ENCODE measurements at regions not wholly inside any gene's neighbourhood (a gene's known extent, or its start where the extent isn't known, plus 50 kb on each side); places are given as distances from the start of the nearest gene placed in this dataset.

DNA sequence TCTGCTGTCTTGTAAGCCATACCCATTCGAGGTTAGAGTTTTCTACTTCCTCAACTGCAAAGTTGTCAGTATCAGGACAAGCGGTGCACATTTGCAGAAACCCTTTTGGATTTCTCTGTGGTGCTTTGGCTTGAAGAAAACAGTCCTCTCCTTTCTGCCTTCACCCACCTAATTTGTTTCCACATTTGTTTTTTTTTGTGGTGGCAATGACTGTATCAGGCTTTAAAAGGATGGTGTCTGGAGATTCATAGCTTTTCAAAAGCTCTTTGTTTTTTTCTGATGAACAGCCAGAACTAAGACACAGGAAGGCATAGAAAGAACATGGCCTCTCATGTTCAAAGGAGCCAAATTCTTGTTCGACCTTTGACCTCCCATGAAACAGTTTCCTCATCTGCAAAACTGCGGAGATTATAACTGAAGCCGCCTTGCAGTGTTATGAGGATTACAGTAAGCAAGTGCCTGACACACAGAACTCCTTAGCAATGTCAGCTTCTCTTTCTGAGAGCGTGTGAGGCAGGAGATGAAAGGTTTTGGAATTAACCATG lies 270.6 kb upstream of the TBX3 start:
- H3K4me3 ChIP-seq (replicated peaks in 1 of 2; ENCODE audit: low read depth in 2 of 2, low read length in 2 of 2): no peak overlapping the region
- TF ChIP-seq, protein P1, sequence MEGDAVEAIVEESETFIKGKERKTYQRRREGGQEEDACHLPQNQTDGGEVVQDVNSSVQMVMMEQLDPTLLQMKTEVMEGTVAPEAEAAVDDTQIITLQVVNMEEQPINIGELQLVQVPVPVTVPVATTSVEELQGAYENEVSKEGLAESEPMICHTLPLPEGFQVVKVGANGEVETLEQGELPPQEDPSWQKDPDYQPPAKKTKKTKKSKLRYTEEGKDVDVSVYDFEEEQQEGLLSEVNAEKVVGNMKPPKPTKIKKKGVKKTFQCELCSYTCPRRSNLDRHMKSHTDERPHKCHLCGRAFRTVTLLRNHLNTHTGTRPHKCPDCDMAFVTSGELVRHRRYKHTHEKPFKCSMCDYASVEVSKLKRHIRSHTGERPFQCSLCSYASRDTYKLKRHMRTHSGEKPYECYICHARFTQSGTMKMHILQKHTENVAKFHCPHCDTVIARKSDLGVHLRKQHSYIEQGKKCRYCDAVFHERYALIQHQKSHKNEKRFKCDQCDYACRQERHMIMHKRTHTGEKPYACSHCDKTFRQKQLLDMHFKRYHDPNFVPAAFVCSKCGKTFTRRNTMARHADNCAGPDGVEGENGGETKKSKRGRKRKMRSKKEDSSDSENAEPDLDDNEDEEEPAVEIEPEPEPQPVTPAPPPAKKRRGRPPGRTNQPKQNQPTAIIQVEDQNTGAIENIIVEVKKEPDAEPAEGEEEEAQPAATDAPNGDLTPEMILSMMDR (IDR thresholded peaks at IDR 0.05; ENCODE audit: low read depth, low read length): no peak
- no peak for DNase-seq (ENCODE audit: low read depth in 2 of 2)

DNA sequence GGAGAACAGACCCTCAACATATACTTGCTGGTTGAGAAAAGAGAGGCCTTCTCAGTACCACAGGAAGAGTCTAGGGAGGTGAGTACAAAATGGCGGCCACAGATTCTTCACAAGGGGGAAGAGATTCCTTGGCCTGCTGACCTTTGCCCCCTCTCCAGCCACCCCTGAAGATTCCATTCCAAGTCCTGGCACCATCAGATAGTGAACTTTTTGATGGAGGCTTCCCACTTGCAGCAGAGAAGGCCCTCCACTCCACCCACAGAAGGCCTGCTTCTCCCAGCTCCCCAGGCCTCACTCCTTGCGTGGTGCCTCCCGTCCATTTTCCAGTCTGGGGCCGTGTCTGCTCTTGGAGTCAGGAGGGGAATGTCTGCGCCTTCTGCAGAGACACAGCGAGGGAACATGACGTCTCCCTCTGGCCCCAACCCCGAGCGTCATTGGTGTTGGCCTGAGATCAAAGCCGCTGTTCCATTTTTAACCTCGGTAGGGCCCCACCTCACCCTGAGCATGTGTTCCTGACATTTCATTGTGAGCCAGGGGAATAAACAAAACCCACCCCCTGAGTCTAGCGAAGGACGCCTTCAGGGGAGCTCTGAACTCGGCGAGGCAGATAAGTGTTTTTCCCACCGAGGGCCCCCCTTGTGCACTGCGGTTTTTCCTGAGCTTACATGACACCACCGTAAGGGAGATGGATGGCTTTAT lies 268.7 kb upstream of the TBX3 start:
- TF ChIP-seq, protein P1 (IDR thresholded peaks at IDR 0.05; ENCODE audit: low read depth, low read length): no peak
- DNase-seq (ENCODE audit: low read depth in 2 of 2): peak; percentile 41 to 42
- no peak overlapping the region for H3K4me3 ChIP-seq (replicated peaks in 1 of 2; ENCODE audit: low read depth in 2 of 2, low read length in 2 of 2)

DNA sequence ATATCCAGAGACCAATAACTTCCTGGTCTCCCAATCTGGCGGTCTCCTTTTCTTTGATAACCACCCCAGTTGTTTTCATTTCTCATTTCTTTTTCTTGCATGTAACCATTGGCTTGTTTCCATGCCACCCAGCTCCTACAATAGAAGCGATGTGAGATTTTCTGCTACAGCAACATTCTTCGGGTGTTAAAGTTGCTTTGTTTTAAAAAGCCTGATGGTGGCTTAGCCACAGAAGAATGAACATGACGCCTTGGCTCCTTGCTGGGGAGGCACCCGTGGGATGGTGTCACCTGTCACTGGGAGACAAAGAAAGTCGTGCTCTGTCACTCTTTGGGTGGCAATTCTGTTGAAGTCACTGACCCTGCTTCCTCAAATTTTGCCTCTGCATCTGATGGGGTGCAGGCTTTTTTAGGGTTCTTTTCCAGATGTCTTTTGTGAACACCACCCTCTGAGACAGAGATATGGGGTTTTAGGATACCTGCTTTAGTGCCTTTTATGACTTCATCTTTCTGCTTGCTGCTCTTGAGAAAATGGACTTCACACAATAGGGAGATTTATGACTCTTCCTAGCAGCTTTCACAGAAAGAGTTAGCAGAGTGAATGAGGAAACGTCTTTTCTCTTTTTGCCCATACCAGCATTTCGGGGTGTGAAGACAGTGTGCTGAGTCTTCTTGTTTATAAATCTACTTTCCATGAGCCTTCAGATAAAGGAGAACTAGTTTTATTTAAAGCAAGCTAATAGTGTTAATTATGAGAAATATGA lies 265.3 kb upstream of the TBX3 start:
- TF ChIP-seq, protein P1 (IDR thresholded peaks at IDR 0.05; ENCODE audit: low read depth, low read length): no peak
- DNase-seq (ENCODE audit: low read depth in 2 of 2): no peak

DNA sequence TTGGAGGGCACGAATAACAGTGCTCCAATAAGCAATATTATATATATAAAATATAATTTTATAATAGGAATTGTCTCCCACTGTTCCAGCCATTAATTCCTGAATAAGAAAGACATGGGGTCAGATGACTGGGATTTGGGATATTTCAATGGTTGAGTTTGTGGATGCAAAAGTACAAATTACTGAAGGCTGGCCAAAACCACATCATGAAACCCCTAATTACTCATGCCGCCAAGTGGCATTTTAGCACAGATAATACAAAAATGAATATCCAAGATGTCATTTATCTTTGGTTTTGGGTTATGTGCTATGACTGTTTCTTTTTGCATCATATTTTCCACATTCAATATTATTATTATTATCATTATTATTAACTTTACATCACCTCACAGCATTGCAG lies 261.4 kb upstream of the TBX3 start:
- peak in 1 of 2 donors; percentile 46 for DNase-seq (ENCODE audit: low read depth in 2 of 2)
- TF ChIP-seq, protein P1 (IDR thresholded peaks at IDR 0.05; ENCODE audit: low read depth, low read length): no peak
- H3K4me3 ChIP-seq (replicated peaks in 1 of 2; ENCODE audit: low read depth in 2 of 2, low read length in 2 of 2): no peak overlapping the region

More for the DNA sequence above, 265.3 kb upstream of the TBX3 start:
- H3K4me3 ChIP-seq (replicated peaks in 1 of 2; ENCODE audit: low read depth in 2 of 2, low read length in 2 of 2): no peak overlapping the region

DNA sequence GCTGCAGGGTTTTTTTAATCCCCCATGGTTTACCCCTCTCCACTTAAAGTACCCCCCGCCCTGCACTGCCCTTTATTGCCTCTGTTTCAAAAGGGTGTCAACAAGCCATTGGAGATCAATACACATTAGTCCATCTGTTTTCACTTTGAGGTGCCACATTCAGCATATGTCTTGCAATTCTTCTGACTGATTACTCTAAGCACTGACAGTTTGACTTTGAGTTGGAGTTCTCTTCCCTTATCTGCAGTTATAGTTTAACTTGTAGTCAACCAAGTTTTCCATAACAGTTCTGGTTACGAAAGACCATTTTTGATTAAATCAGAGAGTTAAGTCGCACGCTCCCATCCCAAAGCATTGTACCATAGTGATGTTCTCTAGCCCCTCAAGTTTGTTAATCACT lies 260.8 kb upstream of the TBX3 start:
- TF ChIP-seq, protein P1 (IDR thresholded peaks at IDR 0.05; ENCODE audit: low read depth, low read length): no peak
- H3K4me3 ChIP-seq (replicated peaks in 1 of 2; ENCODE audit: low read depth in 2 of 2, low read length in 2 of 2): no peak overlapping the region
- no peak for DNase-seq (ENCODE audit: low read depth in 2 of 2)

DNA sequence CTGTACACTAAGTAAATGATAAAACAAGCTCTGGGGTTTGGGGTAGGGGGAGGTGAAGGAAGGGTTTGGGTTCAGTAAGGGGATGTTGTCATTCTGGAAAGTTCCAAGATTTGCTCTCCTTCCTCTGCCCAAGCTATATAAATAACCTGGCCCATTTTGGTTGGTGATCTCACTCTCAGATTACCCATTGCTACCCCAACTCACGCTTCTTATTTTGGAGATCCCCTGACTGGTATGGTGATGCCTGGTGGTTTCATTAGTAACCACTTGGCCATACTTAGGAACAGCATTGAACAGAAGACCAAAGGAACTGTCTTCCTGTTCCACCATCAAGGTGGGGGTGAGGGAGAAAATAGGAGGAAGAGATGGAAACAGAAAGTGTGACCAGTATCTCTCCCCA lies 259.6 kb upstream of the TBX3 start:
- TF ChIP-seq, protein P1 (IDR thresholded peaks at IDR 0.05; ENCODE audit: low read depth, low read length): no peak
- no peak for DNase-seq (ENCODE audit: low read depth in 2 of 2)
- no peak overlapping the region for H3K4me3 ChIP-seq (replicated peaks in 1 of 2; ENCODE audit: low read depth in 2 of 2, low read length in 2 of 2)
